Head of caudate nucleus (tissue), 42 donors: ENCODE measurements at regions not wholly inside any gene's neighbourhood (a gene's known extent, or its start where the extent isn't known, plus 50 kb on each side); places are given as distances from the start of the nearest gene placed in this dataset.
"Not testable (repeated sequence)": the region's sequence is repeated elsewhere in the genome, so short reads cannot be mapped to it uniquely, and the experiment has no call there.

Source experiments
- DNase-seq, 42 donors: peaks; one replicate each; pipeline versions ENCODE4 v3.0.0 to v3.0.0-alpha.2; 2020 to 2021; ENCODE audit warnings: mixed read lengths in 7 of 42
- intact Hi-C: fragments of 100-400 bp; cut with DNase I; formaldehyde crosslinking; loops from one replicate; pipeline ENCODE4 v1.15.0; 2022

DNA sequence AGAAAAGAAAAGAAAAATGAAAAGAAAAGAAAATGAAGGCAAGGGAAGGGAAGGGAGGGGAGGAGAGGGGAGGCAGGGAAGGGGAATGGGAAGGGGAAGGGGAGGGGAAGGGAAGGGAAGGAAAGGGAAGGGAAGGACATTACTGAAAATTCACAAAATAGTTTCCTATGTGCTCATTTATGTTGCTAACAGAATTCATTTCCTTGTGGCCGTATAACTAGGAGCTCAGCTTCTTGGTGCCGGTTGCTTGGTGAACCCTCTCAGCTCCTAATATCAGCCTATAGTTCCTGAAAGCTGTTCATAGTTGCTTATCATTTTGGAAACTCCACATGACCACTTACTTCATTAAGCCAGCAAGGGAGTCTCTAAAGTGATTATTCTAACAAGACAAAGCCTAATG is 379.8 kb upstream of the TMEFF2 start:
- DNase-seq: no peak
- intact Hi-C loops: no loop called here

DNA sequence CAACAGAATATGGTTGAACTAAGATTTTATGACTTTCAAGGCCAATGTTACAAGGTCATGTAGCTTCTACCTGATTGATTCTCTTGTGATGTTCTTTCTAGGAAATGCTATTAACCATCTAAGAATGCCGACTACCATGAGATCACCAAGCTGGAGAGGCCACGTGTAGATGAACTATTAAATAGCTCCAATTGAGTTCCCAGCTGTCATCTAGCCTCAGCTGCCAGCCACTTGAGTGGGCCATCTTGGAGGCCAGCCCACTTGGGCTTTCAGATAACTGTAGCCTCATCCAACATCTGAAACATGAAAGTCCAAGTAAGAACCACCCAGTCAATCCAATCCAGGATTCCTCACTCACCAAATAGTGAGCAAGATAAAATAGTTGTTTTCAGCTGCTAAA is 376.9 kb upstream of the TMEFF2 start:
- no peak for DNase-seq
- intact Hi-C loops: no loop called here

DNA sequence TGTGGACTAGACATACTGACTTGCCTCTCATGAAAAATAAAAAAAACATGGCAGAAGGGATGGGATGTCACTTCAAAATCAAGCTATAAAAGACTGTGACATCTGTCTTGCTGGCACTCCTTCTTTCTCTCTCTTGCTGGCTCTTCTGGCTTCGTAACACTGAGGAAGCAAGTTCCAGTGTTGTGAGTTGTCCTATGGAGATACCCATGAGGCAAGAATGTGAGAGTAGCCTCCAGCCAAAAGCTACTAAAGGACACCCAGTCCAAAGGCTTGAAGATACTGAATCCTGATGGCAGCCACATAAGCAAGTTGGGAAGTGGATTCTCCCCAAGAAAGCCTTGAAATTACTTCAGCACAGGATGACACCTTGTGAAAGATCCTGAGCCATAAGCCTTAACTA is 376.1 kb upstream of the TMEFF2 start:
- DNase-seq: no peak
- intact Hi-C loops: no loop called here

DNA sequence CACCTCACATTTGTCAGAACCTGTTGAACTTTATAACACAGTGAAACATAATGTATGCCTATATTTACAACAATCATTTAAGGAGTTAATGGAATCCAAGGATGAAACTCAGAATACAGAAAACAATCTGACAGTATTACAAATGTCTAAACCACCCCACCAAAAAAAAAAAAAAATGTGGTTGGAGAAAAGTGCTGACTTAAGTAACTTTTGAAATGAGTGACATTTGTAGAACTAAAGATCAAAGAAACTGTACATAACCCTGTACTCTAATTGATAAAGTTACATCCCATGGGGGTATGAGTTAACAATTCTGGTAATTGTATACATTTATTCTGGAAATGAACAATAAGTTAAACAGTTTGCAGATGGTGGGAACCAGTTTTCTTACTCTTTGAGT is 372.1 kb upstream of the TMEFF2 start:
- intact Hi-C loops: no loop called here
- DNase-seq: no peak

DNA sequence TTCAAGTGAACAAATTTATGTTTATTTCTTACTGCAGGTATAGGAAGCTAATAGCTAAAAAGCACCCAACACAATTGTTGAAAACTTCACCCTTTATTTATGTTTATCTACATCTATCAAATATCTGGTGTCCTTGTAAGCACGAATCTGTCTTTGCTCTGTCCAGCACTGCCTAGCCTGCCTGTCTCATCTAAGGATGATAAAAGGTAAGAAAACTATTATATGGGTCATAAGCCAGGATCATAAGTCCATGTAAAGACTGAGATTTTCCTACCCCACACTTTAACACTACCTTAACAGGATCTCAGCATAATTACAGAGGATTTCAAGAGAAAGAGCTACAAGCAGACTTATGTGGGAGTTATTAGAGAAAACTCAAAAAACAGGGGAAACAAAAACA is 365.6 kb upstream of the TMEFF2 start:
- intact Hi-C loops: no loop called here

DNA sequence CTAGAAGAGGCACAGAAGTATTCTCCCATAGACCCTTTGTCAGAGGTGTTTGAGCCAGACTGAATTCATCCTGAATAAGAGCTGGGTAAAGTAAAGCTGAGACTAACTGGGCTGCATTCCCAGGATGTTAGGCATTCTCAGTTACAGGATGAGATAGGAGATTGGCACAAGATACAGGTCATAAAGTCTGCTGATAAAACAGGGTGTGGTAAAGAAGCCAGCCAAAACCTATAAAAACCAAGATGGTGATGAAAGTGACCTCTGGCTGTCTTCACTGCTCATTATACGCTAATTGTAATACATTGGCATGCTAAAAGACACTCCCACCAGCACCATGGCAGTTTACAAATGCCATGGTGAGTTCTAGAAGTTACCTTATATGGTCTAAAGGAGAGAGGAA is 364.9 kb upstream of the TMEFF2 start:
- intact Hi-C loops: no loop called here

More for the DNA sequence above, 365.6 kb upstream of the TMEFF2 start:
- no peak for DNase-seq

DNA sequence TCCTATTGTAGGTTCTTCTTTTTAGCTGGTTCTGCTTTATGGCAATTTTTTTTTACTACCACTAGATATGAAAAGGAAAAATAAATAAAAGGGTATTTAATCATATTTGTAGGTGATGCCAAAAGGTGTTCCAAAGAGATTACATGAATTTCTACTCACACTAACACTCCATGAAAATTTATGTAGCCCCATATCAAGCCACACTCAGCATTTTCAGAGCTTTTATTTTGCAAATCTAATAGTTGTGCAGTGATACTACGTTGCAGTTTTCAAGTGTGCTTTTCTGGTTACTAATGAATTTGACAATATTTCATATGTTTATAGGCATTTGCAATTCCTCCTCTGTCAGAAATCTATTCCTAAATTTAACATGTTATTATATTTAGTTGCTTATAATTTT is 363.9 kb upstream of the TMEFF2 start:
- no peak for DNase-seq
- intact Hi-C loops: no loop called here

More for the DNA sequence above, 364.9 kb upstream of the TMEFF2 start:
- no peak for DNase-seq

DNA sequence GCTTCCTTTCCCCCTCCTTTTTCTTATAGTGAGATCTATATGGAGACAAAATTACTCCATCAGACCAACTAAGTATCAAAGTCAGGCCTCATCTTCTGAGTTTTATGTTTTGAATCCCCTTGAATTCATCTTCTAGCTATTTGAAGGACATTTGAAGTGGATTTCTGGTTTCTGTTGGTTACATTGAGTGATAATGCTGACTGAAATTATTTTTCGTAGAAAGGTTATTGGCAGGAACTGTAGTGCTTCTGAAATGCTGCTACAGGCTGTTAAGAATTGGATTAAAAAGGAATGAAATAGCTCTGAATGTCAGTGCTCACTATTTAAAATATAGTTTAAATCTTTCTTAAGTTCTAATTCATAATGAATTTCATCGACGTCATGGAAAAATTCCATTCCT is 361.0 kb upstream of the TMEFF2 start:
- DNase-seq: no peak
- intact Hi-C loops: no loop called here

DNA sequence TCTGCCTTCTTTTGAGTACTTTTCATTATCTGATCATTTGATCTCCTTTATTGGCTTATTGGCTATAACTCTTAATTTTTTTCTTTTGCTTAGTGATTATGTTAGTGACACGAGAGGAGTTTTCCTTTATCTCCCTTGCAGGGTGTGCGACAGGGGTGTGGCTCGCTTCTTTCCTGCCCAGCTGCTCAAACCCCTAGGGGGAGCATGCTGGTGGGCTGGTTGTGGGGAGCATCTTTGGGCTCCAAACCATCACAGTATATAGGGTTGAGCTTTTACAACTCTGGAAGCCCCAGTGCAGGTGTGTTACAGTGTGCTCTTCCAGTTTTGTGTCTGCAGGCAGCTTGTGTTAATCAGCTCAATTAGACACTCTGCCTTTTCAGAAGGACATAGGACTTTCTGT is 357.0 kb upstream of the TMEFF2 start:
- DNase-seq: no peak
- intact Hi-C loops: no loop called here

DNA sequence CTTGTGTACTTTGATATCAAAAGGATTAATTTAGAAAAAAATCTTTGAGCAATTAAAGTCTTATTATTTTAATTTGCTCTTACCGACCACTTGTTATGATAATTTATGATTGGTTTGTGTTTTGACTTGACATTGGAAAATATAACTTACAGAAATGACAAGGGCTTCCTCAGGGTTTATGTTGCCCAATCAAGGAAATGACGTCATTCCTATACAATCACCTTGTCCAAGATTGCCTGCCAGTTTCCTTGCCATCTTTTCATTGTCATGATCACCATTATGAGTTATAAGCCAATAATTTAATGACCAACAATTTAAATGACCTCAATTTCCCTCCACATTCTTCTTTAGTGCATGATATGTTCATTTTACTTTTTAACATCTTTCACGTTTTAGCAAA is 351.8 kb upstream of the TMEFF2 start:
- no peak for DNase-seq
- intact Hi-C loops: no loop called here

DNA sequence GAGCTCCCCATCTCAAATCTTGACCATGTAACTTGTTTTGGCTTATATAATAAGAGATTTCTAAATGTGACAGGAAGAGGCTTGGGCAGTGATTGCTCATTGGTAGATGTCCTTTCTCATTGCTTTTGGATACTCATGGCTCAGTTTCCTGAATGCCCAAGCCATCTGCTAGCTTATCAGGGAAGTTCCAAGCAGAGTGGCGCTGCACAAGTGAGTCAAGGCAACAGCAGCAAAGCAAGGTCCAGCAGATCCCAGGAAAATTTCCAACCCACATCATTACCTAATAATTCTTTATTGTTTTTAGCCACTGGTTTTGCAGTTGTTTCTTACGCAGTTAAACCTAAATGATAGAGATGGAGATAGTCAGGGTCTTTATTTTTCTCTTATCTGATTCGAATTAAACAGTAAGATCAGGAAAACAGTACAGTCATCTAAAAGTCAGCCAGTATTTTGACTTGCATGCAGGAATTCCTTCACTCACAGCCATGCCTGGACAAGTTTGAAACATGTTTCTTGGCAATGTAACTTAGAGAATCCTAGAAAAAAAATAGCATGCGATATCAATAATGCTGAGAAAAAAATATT is 349.7 kb upstream of the TMEFF2 start:
- DNase-seq: no peak
- intact Hi-C loops: no loop called here

DNA sequence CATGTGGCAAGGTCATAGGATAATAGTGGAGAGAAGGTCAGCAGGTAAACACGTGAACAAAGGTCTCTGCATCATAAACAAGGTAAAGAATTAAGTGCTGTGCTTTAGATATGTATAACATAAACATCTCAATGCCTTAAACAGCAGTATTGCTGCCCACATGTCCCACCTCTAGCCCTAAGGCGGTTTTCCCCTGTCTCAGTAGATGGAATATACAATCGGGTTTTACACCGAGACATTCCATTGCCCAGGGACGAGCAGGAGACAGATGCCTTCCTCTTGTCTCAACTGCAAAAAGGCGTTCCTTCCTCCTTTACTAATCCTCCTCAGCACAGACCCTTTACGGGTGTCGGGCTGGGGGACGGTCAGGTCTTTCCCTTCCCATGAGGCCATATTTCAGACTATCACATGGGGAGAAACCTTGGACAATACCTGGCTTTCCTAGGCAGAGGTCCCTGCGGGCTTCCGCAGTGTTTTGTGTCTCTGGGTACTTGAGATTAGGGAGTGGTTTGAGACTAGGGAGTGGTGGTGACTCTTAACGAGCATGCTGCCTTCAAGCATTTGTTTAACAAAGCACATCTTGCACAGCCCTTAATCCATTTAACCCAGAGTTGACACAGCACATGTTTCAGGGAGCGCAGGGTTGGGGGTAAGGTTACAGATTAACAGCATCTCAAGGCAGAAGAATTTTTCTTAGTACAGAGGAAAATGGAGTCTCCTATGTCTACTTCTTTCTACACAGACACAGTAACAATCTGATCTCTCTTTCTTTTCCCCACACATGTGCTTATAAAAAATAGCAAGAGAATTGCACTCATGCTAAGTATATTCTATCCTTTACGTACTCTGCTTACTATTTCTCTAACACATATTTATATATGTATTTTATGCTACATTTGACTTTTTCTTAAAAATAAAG is 347.7 kb upstream of the TMEFF2 start:
- DNase-seq, intact Hi-C loops: not testable (repeated sequence)

DNA sequence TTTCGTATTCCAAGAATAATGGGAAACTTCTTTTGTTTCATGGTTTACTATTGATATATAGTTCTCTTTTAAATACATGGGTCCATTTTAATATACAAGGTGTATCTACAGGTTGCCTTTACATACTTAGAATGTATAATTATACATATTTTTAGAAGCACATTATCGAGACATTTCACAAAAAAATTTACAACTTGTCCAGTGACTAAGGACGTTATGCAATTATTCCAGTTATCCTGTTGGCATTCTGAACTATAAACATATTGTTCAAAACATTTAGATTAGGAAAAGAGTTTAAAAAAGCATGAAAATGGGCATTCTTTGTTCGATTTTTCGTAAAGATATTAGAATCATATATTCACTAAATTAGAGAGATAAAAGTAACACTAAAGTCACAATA is 344.6 kb upstream of the TMEFF2 start:
- no peak for DNase-seq
- intact Hi-C loops: no loop called here

DNA sequence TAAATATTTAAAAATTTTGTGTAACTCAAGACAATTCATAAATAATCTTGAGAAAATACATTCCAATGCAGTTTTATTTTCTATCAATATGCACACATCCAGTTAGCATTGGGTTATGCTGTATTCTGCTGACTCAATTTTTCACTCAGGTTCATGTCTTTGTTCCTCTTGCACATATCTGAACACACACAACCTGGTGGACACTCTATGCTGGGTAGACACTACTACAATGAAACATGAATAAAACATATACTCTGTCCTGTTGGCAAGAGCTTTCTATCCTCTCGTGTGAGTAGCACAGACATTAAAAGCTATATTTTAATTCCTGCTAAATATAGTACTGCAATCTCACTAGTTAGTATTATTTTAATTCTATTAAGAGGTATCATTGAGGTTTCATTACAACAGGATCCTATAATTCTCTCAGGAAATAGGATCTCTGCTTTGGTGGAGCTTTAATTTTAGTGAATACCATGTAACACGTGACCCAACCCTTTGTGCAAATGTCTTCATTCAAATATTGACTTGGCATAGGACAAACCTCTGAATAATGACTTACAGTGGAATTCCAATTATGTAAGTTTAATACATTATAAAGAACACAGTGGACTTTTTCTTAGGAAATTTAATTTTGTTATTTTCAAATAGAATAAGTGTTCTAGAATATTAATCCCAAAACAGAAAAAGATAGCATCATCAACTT is 342.3 kb upstream of the TMEFF2 start:
- intact Hi-C loops: no loop called here

DNA sequence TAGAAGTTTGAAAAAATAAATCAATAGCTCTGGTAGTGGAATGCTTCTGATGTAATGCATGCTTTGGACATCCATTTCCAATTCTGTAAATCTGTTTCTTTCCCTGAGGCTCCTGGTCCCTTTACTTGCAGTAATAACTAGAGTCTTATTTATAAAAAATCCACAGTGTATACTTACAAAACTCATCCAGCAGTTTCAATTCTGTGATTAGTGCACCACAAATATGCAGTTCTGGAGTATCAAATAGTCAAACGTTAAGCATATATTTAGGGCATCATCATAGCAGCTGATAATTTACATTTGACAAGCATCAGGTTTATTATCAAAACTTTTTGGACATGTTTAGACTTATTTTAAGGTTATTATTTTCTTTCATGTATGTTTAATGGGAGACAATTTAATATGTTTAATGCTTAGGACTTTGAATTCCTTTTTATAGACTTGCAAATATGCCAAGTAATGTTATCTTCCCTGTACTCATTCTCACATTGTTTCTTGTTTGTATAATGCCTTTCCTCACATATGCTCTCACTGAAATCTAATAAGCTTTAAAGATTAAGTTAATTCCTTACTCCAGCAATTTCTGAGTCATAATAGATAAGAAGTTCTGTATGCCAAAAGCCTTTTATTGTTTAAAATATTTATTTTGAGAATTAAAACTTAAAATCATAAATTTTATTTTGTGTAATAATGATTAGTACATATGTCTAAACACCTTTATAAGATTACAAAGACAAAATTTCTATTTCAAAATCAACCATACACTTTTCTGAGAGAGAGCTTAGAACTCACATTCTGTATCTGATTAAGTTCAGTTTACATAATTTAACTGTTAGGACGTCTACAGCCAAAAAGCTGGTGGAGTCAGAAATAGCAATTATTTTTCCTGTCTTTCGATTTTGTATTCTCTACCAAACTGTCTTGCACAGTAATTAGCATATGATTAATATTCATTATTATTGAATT is 341.5 kb upstream of the TMEFF2 start:
- intact Hi-C loops: no loop called here
- DNase-seq: no peak

More for the DNA sequence above, 342.3 kb upstream of the TMEFF2 start:
- no peak for DNase-seq

DNA sequence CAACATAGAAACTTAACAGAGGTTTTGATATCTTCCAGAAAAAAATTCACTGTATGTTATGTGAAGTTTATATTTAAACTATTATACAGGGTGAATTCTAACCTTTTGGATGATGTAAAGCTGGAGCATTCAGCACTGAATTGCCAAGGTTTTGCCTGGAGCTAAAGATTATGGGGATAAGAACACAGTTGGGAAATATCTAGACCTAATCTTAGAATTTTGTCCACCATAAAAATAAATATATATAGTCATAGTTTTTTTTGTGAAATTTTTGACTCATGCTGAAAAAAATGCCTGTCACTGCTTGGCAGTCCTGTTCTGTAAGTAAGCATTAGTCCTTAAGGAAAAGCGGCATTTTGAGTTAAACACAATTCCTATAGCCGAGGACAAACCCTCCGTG is 339.3 kb upstream of the TMEFF2 start:
- intact Hi-C loops: no loop called here
- DNase-seq: no peak

DNA sequence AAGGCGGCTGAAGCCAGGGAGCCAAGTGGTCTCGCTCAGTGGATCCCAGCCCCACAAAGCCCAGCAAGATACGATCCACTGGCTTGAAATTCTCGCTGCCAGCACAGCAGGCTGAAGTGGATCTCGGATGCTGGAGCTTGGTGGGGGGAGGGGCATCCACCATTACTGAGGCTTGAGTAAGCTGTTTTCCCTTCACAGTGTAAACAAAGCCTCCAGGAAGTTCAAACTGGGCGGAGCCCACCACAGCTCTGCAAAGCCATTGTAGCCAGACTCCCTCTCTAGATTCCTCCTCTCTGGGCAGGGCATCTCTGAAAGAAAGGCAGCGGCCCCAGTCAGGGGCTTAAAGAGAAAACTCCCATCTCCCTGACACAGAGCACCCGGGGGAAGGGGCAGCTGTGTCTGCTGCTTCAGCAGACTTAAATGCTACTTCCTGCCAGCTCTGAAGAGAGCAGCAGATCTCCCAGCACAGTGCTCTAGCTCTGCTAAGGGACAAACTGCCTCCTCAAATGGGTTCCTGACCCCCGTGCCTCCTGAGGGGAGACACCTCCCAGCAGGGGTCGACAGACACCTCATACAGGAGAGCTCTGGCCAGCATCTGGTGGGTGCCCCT is 330.0 kb upstream of the TMEFF2 start:
- intact Hi-C loops, DNase-seq: not testable (repeated sequence)

DNA sequence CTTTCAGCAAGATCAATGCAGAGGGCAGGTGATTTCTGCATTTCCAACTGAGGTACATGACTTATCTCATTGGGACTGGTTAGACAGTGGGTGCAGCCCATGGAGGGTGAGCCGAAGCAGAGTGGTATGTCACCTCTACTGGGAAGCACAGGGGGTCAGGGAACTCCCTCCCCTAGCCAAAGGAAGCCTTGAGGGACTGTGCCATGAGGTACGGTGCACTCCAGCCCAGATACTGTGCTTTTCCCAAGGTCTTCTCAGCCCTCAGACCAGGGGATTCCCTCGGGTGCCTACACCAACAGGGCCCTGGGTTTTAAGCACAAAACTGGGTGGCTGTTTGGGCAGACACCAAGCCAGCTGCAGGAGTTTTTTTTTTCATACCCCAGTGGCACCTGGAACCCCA is 329.5 kb upstream of the TMEFF2 start:
- intact Hi-C loops, DNase-seq: not testable (repeated sequence)

DNA sequence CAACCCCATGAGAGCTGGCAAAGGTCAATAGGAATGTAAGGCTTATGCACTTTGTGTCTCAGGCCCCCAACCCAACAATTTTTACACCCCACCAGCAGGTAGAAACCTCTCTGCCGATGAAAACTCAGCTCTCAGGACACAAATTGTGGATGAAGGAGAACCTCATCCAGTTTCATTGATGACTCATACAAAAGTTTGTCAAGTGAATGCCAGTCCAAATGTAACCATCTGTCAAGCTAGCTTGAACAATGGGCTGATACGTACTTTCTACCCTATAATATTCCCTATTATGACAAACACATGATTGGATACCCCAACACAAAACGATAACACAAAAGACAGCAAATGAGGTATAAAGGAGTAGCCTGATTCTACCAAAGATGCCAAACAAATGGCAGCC is 321.2 kb upstream of the TMEFF2 start:
- intact Hi-C loops: no loop called here
- DNase-seq: no peak
